Adrenal gland (tissue), 9 donors: ENCODE measurements at regions not wholly inside any gene's neighbourhood (a gene's known extent, or its start where the extent isn't known, plus 50 kb on each side); places are given as distances from the start of the nearest gene placed in this dataset.

ENCODE experiments used
- DNase-seq, 7 donors: peaks; one replicate each; pipeline ENCODE4 v3.0.0-alpha.2; 2019 to 2020
- H3K27ac ChIP-seq, 5 donors: fragments of 200-600 bp; sonication (generic) in 4 of 5; 1 replicate in 3 of 5; 2 replicates in 2 of 5; pipeline versions ENCODE4 v1.5.1 to v1.8.0; 2016 to 2020; ENCODE audit warnings: mild to moderate bottlenecking in 1 of 5
- H3K27me3 ChIP-seq: fragments of 200-600 bp; 2 replicates; pipeline ENCODE4 v1.8.0; 2021
- H3K36me3 ChIP-seq, 2 donors: fragments of 200-600 bp; replicated peaks in 1 of 2; 1 replicate in 1 of 2; 2 replicates in 1 of 2; pipeline versions ENCODE4 v1.5.1 to v1.8.0; 2018 to 2022
- H3K4me1 ChIP-seq, 2 donors: fragments of 200-600 bp; replicated peaks in 1 of 2; 1 replicate in 1 of 2; 2 replicates in 1 of 2; pipeline versions ENCODE4 v1.5.1 to v1.8.0; 2018 to 2021
- H3K4me3 ChIP-seq, 4 donors: fragments of 200-600 bp; sonication (generic) in 3 of 4; one replicate each; pipeline ENCODE4 v1.5.1; 2016 to 2018
- H3K9me3 ChIP-seq, 3 donors: fragments of 200-600 bp; sonication (generic) in 1 of 3; replicated peaks in 1 of 3; 1 replicate in 2 of 3; 2 replicates in 1 of 3; pipeline versions ENCODE4 v1.5.1 to v1.8.0; 2016 to 2021
- CTCF ChIP-seq, 6 experiments: fragments of 450-650 bp in 4 of 6; fragments of 200-600 bp in 2 of 6; sonication (generic) in 1 of 6; IDR thresholded peaks; 1 replicate in 5 of 6; 2 replicates in 1 of 6; pipeline versions ENCODE4 v1.5.1 to v1.8.0; 2016 to 2021; ENCODE audit warnings: antibody characterized with exemption in 6 of 6, mild to moderate bottlenecking in 2 of 6, moderate library complexity in 1 of 6
- POLR2A ChIP-seq, 2 donors: fragments of 450-650 bp; IDR thresholded peaks; one replicate each; pipeline ENCODE4 v1.6.1; 2017; ENCODE audit warnings: antibody characterized with exemption in 2 of 2, mild to moderate bottlenecking in 2 of 2, moderate library complexity in 1 of 2
- WGBS, 4 donors: extraction: QIAGEN DNeasy Blood & Tissue Kit in 2 of 4; methylation state at CpG; one replicate each; pipeline versions ENCODE4 v1.1.5 to v1.1.7; 2013 to 2017; 5-methylcytosine and 5-hydroxymethylcytosine counted together
- intact Hi-C, 2 donors: fragments of 100-400 bp; cut with DNase I; formaldehyde crosslinking; loops; one replicate each; pipeline versions ENCODE4 v1.14.1 to v1.15.0; 2022 to 2023
- donor health status: healthy with polysubstance abuse.
- donor health status: Bipolar disorder and iron deficiency.
- donor health status: DM: yes; HTN: yes; CAD: no.
- donor health status: DM: no; HTN: no; CAD: no.
- donor health status: DM: no; HTN: no; CAD: no.

GRCh38 chr4:152161676-152162330 is 374.1 kb downstream of the FBXW7 start:
- H3K4me1 ChIP-seq, result peaks cover 0 to 8% of the 10 kb centered on the region in 2 donors
- no peak overlapping the region for H3K4me3 ChIP-seq
- H3K27me3 ChIP-seq, result no peaks in the 10 kb centered on the region
- intact Hi-C loops, result no loop called here
- TF ChIP-seq POLR2A (IDR thresholded peaks at IDR 0.05) (no peak), CTCF (IDR thresholded peaks at IDR 0.05) (no peak)
- H3K9me3 ChIP-seq, result no peaks in the 10 kb centered on the region
- no peak for DNase-seq
- 49 to 65% (median 50%) methylated on average over 3 of the region's 3 CpGs for WGBS, 4 donors
- H3K27ac ChIP-seq, result no peak overlapping the region
- H3K36me3 ChIP-seq, result no peaks in the 10 kb centered on the region

- Histone ChIP-seq H3K27me3 (no peaks in the 10 kb centered on the region), H3K9me3 (no peaks in the 10 kb centered on the region), H3K4me1 (peaks cover 0 to 8% of the 10 kb centered on the region in 2 donors), H3K27ac (no peak overlapping the region), H3K36me3 (no peaks in the 10 kb centered on the region), H3K4me3 (no peak overlapping the region)
- intact Hi-C loops, result no loop called here
- TF ChIP-seq CTCF (IDR thresholded peaks at IDR 0.05), result no peak
- TF ChIP-seq POLR2A (IDR thresholded peaks at IDR 0.05), result no peak
- 91 to 96% (median 94%) methylated on average over 13 of the region's 13 CpGs for WGBS, 4 donors
- DNase-seq, result no peak
Observed at GRCh38 chr4:152160225-152160800, 375.6 kb downstream of the FBXW7 start.

- WGBS, 4 donors, result 48 to 73% (median 66%) methylated on average over 2 of the region's 2 CpGs
- H3K27me3 ChIP-seq, result no peaks in the 10 kb centered on the region
- no peaks in the 10 kb centered on the region for H3K9me3 ChIP-seq
- no peaks in the 10 kb centered on the region for H3K36me3 ChIP-seq
- TF ChIP-seq POLR2A (IDR thresholded peaks at IDR 0.05) (no peak), CTCF (IDR thresholded peaks at IDR 0.05) (no peak)
- DNase-seq, result no peak
- no peak overlapping the region for H3K4me3 ChIP-seq
- peaks cover 0 to 8% of the 10 kb centered on the region in 2 donors for H3K4me1 ChIP-seq
- intact Hi-C loops, result no loop called here
- no peak overlapping the region for H3K27ac ChIP-seq
Observed at GRCh38 chr4:152159773-152160172, 376.1 kb downstream of the FBXW7 start.

- Histone ChIP-seq H3K36me3 (no peaks in the 10 kb centered on the region), H3K27me3 (no peaks in the 10 kb centered on the region), H3K9me3 (no peaks in the 10 kb centered on the region), H3K4me3 (no peak overlapping the region), H3K4me1 (peaks cover 0 to 8% of the 10 kb centered on the region in 2 donors), H3K27ac (no peak overlapping the region)
- no peak for DNase-seq
- WGBS, 4 donors, result 31 to 41% (median 35%) methylated on average over 2 of the region's 2 CpGs
- TF ChIP-seq POLR2A (IDR thresholded peaks at IDR 0.05) (no peak), CTCF (IDR thresholded peaks at IDR 0.05) (no peak)
- intact Hi-C loops, result no loop called here
Observed at GRCh38 chr4:152158225-152158624, 377.7 kb downstream of the FBXW7 start.
